Nephron progenitor cell (in vitro differentiated cells): ENCODE measurements at regions not wholly inside any gene's neighbourhood (a gene's known extent, or its start where the extent isn't known, plus 50 kb on each side); places are given as distances from the start of the nearest gene placed in this dataset.

Experiments used
- DNase-seq: peaks from one replicate; pipeline ENCODE4 v3.0.0; 2021
- H3K27ac Mint-ChIP-seq: 2 replicates; pipeline ENCODE4 v1.8.0; 2021; ENCODE audit warnings: mild to moderate bottlenecking, moderate library complexity, mixed read lengths
- H3K27me3 Mint-ChIP-seq: 2 replicates; pipeline ENCODE4 v1.8.0; 2021; ENCODE audit warnings: mild to moderate bottlenecking, low read depth, mixed read lengths; ENCODE audit not compliant: poor library complexity
- H3K36me3 Mint-ChIP-seq: 2 replicates; pipeline ENCODE4 v1.8.0; 2021; ENCODE audit warnings: low read depth, mixed read lengths
- H3K4me1 Mint-ChIP-seq: 2 replicates; pipeline ENCODE4 v1.8.0; 2021; ENCODE audit warnings: mixed read lengths
- H3K4me3 Mint-ChIP-seq: 2 replicates; pipeline ENCODE4 v1.8.0; 2021; ENCODE audit warnings: mild to moderate bottlenecking, moderate library complexity, mixed read lengths
- H3K9me3 Mint-ChIP-seq: 2 replicates; pipeline ENCODE4 v1.8.0; 2021; ENCODE audit warnings: mild to moderate bottlenecking, moderate library complexity, mixed read lengths
- TF ChIP-seq, protein P1 (sequence below): fragments of 200-600 bp; sonication (generic); IDR thresholded peaks from 2 replicates; pipeline ENCODE4 v1.5.0; 2021; ENCODE audit warnings: antibody characterized with exemption

DNA sequence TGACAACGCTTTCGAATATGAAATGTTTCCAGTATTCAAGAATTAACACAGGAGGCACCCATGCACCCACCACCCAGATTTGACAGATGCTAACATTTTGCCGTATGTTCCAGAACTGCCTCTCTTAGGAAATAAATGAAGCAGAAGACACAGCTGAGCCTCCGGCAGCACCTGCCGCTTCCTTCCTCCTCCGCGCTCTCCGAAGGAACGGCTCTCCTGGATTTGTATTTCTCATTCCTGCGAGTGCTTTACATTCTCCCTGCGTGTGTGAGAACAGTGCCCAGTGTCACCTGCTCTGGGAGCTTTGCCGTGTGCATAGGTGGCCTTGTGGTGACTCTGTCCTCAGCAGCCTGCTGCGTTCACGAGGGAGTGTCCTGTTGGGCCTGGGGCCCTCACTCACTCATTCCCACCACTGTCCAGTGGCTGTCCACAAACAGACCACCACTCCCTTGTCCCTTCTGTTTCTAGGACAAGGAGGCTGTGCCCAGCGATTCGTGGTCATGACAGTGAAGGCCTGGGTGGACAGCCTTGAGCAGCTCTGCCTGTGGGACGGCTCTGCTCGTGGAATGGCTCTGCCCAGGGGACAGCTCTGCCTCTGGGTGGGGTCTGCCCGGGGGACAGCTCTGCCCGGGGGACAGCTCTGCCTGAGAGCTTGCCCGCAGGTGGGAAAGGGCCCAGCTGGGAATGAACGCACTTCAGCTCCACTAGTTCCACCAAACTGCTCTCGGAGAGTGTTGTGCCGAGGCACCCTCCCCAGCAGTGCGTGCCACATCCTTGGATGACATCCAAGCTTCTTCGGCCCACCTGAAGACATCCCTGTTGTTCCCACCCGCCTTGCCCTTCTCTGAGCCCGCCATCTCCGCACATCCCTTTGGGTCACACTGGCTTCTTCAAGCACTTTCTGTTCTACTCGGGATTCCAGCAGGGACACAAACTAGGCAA lies 170.5 kb upstream of the PPP1R26 start:
- Mint-ChIP-seq H3K4me3 (no peak overlapping the region), H3K27me3 (peaks cover 26% of the 10 kb centered on the region), H3K4me1 (no peaks in the 10 kb centered on the region), H3K9me3 (peaks cover 21% of the 10 kb centered on the region), H3K27ac (no peak overlapping the region), H3K36me3 (peaks cover 4% of the 10 kb centered on the region)
- DNase-seq: no peak
- TF ChIP-seq, protein P1, sequence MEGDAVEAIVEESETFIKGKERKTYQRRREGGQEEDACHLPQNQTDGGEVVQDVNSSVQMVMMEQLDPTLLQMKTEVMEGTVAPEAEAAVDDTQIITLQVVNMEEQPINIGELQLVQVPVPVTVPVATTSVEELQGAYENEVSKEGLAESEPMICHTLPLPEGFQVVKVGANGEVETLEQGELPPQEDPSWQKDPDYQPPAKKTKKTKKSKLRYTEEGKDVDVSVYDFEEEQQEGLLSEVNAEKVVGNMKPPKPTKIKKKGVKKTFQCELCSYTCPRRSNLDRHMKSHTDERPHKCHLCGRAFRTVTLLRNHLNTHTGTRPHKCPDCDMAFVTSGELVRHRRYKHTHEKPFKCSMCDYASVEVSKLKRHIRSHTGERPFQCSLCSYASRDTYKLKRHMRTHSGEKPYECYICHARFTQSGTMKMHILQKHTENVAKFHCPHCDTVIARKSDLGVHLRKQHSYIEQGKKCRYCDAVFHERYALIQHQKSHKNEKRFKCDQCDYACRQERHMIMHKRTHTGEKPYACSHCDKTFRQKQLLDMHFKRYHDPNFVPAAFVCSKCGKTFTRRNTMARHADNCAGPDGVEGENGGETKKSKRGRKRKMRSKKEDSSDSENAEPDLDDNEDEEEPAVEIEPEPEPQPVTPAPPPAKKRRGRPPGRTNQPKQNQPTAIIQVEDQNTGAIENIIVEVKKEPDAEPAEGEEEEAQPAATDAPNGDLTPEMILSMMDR: no peak

DNA sequence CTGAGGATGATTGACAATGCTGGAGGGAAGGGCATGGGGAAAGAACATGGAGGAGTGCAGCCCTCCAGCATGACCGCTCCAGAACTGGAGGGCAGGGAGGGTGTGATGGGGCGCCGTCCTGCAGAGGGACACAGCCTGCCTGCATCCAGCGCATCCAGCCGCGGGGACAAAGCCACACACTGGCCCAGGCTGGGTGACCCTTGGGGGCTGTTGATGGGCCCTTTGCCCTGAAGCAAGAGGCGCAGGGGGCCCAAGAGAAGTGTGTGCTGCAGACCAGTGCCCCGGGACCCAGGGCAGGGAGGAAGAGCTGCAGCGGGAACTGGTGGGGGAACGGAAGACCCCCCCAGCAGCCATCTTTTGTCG lies 169.8 kb upstream of the PPP1R26 start:
- peaks cover 26% of the 10 kb centered on the region for H3K27me3 Mint-ChIP-seq
- no peak overlapping the region for H3K4me3 Mint-ChIP-seq
- H3K9me3 Mint-ChIP-seq: peaks cover 21% of the 10 kb centered on the region
- TF ChIP-seq, protein P1: no peak
- H3K27ac Mint-ChIP-seq: no peak overlapping the region
- DNase-seq: no peak
- H3K36me3 Mint-ChIP-seq: peaks cover 4% of the 10 kb centered on the region
- H3K4me1 Mint-ChIP-seq: no peaks in the 10 kb centered on the region

DNA sequence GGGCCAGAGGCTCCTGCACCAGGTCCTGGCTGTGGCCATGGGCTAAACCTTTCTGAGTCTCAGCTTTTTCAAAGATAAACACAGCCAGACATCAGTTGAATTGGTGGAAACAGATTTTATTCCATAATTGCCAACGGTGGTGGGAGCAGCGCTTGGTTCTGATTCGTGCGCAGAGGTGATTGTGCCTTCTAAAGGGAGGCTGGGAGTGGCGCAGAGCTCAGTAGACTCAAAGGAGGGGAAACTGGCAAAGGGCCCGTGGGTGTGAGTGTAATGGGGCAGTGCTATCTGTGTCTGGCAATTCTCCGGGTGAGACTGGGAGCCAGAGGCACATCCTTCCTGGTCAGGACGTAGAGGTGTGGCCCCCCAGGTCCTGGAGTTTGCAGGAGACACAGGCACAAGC lies 169.4 kb upstream of the PPP1R26 start:
- peaks cover 4% of the 10 kb centered on the region for H3K36me3 Mint-ChIP-seq
- no peak for DNase-seq
- TF ChIP-seq, protein P1: no peak
- H3K4me3 Mint-ChIP-seq: no peak overlapping the region
- H3K4me1 Mint-ChIP-seq: no peaks in the 10 kb centered on the region
- peaks cover 21% of the 10 kb centered on the region for H3K9me3 Mint-ChIP-seq
- no peak overlapping the region for H3K27ac Mint-ChIP-seq
- H3K27me3 Mint-ChIP-seq: peaks cover 25% of the 10 kb centered on the region

DNA sequence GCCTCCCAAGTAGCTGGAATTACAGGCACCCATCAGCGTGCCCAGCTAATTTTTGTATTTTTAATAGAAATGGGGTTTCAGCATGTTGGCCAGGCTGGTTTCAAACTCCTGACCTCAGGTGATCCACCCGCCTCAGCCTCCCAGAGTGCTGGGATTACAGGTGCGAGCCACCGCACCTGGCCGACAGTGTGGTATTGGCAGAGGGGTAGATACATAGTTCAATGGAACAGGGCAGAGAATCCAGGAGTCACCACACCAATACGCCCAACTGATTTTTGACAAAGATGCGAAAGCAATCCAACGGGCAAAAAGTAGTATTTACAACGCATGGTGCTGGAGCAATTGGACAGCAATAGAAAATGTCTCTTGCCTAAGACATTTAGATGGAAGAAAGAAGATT lies 164.0 kb upstream of the PPP1R26 start:
- Mint-ChIP-seq H3K4me3 (no peak overlapping the region), H3K27ac (no peak overlapping the region), H3K9me3 (peaks cover 21% of the 10 kb centered on the region), H3K36me3 (peaks cover 4% of the 10 kb centered on the region), H3K4me1 (no peaks in the 10 kb centered on the region), H3K27me3 (no peaks in the 10 kb centered on the region)
- TF ChIP-seq, protein P1: no peak
- DNase-seq: no peak

DNA sequence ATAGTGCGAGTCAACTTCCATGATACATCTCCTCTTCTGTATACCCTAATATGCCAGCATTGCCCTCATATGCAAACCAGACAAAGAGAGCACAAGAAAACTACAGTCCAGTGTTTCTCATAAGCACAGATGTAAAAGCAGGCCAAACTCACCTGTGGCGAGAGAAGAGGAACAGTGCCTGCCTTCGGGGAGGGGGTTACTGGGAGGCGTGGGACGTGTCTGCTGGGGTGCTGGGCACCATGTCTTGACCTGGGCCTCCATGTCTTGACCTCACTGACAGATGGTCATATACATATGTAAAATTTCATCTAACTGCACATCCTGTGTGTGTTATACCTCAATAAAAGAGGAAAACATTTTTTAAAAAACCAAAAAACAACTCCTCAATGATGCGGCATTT lies 159.3 kb upstream of the PPP1R26 start:
- Mint-ChIP-seq H3K9me3 (peaks cover 4% of the 10 kb centered on the region), H3K4me1 (no peaks in the 10 kb centered on the region), H3K4me3 (no peak overlapping the region)

More for the DNA sequence above, 159.3 kb upstream of the PPP1R26 start:
- TF ChIP-seq, protein P1: no peak
- H3K27me3 Mint-ChIP-seq: no peaks in the 10 kb centered on the region
- no peaks in the 10 kb centered on the region for H3K36me3 Mint-ChIP-seq
- no peak for DNase-seq
- no peak overlapping the region for H3K27ac Mint-ChIP-seq
